ENCODE measurements at regions not wholly inside any gene's neighbourhood (a gene's known extent, or its start where the extent isn't known, plus 50 kb on each side); places are given as distances from the start of the nearest gene placed in this dataset.

DNA sequence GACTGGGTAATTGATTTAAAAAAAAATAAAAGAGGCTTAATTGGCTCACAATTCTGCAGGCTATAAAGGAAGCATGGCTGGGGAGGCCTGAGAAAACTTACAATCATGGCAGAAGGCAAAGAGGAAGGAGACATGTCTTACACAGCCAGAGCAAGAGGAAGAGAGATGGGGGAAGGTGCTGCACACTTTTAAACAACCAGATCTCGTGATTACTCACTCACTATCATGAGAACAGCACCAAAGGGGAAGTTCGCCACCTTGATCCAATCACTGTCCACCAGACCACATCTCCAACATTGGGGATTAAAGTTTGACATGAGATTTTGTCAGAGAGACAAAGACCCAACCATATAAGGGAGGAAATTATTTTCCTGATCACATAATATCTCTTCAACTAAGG, 138.8 kb upstream of the NR4A3 start:
- TF ChIP-seq EZH2 (IDR thresholded peaks at IDR 0.05; ENCODE audit: insufficient read depth, poor library complexity, severe bottlenecking): no peak
- TF ChIP-seq EZH2phosphoT487 (IDR thresholded peaks at IDR 0.05; ENCODE audit: insufficient read depth, low read depth): no peak
